GM18499 (cell line): ENCODE measurements at regions not wholly inside any gene's neighbourhood (a gene's known extent, or its start where the extent isn't known, plus 50 kb on each side); places are given as distances from the start of the nearest gene placed in this dataset.

Experiments used
- ATAC-seq: cut with Tn5 transposase; IDR thresholded peaks from one replicate; pipeline ENCODE4 v1.9.1; 2021; ENCODE audit warnings: moderate number of reproducible peaks; ENCODE audit not compliant: insufficient read depth, unreplicated experiment

GRCh38 chr12:22978962-22979361, 354.0 kb downstream of the ETNK1 start:
- ATAC-seq: no peak

DNA sequence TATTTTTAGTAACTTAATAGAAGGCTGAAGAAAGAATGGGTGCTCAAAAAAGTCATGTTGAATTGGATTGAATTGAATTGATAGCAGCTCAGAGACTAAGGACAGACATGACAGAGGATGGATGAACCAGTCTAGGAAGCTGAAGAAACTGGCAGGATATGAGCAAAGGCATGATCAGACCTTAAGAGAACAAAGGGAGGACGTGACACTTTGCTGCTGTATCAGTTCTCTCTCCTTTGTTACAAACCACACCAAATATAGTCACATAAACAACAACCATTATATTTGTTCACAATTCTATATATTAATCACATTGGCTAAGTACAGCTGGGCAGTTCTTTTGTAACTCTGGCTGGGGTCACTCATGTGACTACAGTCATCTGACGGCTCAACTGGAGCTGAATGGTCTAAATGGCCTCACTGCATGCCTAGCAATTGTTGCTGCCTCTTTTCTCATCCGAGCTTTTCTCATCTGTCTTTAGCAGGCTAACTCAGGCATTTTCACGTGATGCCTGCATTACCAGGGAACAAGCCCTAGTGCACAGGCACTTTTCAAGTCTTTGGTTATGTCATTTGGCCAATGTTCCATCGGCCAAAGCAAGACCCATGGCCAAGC, 355.0 kb downstream of the ETNK1 start:
- ATAC-seq: no peak

DNA sequence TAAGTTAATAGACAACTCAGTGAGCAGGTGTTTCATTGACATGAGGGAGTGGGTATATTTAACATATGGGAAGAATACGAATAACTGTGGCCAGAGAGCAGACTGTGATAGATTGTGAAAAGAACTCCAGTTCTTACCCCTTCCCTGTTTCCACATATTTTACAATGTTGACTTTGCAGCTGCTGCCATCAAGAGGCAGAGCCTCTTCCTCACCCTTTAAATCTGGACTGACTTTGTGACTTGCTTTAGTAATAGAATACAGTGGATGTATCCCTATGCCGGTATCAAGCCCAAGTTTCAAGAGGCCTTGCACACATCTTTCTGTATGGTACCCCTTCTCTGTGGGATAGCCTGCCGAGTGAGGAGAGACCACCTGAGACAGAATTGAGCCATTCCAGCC, 356.7 kb downstream of the ETNK1 start:
- ATAC-seq: no peak

- ATAC-seq: no peak
Measured at GRCh38 chr12:22982635-22983034, 357.7 kb downstream of the ETNK1 start.

- no peak for ATAC-seq
Measured at GRCh38 chr12:22986997-22987396, 362.0 kb downstream of the ETNK1 start.

DNA sequence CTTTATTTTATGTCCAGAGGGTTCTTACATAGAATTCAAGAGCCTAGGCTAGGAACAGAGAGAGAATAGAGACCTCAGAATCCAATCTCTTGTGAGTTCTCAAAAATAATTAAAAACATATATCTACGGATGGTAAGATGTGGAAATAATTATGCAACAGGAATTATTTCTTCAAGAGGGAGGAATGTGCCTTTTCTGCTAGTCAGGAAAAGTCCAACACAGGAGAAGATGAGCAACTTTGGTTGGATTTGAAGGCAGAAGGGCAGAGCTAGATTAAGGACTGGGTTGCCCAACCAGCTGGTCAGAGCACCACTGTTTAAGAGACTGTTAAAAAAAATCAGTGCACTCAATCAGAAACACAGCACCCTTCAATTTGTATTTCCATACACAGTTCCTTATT, 365.5 kb downstream of the ETNK1 start:
- no peak for ATAC-seq

GRCh38 chr12:22991250-22991844, 366.4 kb downstream of the ETNK1 start:
- ATAC-seq: no peak

- no peak for ATAC-seq
Measured at GRCh38 chr12:22993609-22994315, 368.8 kb downstream of the ETNK1 start.

GRCh38 chr12:22994316-22994675, 369.3 kb downstream of the ETNK1 start:
- no peak for ATAC-seq

DNA sequence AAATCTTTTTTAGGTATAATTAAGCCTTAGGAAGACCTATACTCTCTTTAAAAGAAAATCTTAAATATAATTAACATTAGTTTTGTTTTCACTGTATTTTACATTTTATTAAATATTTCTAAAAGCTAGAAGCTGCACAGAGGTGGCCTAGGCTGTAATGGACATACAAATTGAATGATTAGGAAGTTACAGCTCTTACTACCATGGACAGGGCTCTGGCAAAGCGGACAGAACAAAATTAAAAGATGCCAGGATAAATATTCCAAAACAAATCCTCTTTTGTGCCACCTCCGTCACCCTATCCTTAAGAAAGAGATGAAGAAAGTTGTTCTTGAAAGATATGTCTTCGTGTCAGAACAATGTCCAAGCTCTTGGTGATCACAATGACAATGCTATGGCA, 376.5 kb downstream of the ETNK1 start:
- no peak for ATAC-seq

- no peak for ATAC-seq
Measured at GRCh38 chr12:23002381-23002780, 377.4 kb downstream of the ETNK1 start.

GRCh38 chr12:23004473-23005020, 379.6 kb downstream of the ETNK1 start:
- no peak for ATAC-seq

GRCh38 chr12:23005387-23005786, 380.4 kb downstream of the ETNK1 start:
- ATAC-seq: no peak

DNA sequence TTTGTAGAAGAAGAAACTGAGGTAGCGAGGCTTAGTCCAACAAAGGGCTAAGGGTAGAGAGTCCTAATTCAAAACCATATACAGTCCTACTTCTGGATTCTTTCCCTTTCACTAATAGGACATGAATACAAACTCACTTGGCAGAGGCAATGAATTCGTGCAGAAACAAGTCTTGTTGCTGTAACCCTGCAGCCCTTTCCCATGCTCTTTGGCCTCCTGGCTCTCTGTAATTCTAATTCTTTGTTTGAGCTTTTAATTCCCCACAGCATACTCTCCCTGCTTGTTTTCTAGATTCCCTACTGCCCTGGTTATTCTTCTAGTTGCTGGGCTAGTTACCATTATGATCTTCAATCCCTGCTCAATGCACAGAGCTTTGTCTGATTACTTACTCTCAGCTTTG, 381.4 kb downstream of the ETNK1 start:
- ATAC-seq: no peak

GRCh38 chr12:23008623-23009022, 383.7 kb downstream of the ETNK1 start:
- no peak for ATAC-seq

- ATAC-seq: no peak
Measured at GRCh38 chr12:23014749-23015148, 389.8 kb downstream of the ETNK1 start.

DNA sequence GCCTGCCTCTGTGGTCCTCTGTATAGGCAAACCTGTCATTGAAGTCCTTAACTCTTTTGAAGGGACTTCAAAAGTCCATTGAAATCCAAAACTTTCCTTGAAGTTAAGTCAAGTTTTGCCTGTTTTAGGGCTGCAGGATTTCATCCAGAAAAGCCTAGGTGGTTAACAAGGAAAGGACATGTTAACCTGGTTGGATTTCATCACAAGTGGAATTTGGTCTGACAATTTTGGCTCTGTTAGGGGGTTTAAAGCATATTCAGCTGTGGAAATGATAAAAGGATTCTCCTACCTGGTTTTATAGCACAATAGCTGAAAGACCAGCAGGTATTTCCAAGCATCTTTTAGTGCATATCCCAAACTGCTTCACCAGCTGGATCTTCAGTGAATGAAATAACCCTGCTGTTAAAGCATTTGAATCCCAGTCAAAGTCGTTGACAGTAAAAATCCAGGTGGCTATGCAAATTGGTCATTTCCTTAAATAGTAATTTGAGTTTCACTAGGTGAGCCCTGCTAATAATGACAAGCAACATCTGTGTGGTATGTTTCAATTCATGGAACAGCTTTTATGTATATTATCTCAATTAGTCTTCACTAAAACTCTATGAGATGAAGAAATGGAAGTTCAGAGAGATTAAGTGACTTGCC, 400.5 kb downstream of the ETNK1 start:
- no peak for ATAC-seq

GRCh38 chr12:23028158-23028802, 403.3 kb downstream of the ETNK1 start:
- no peak for ATAC-seq

GRCh38 chr12:23029185-23029584, 404.2 kb downstream of the ETNK1 start:
- ATAC-seq: no peak

- no peak for ATAC-seq
Measured at GRCh38 chr12:23039834-23040233, 414.9 kb downstream of the ETNK1 start.

GRCh38 chr12:23041774-23042173, 416.8 kb downstream of the ETNK1 start:
- no peak for ATAC-seq
